Activated CD4-positive, alpha-beta T cell treated with anti-CD3 and anti-CD28 coated beads, Interleukin-2, amount 10 ng/mL, durations not matched to agents 7 days and 5 days (primary cell): ENCODE measurements at regions not wholly inside any gene's neighbourhood (a gene's known extent, or its start where the extent isn't known, plus 50 kb on each side); places are given as distances from the start of the nearest gene placed in this dataset.

Source experiments
- CTCF ChIA-PET: fragments of 350-600 bp; sonication (Branson Sonifier 250); formaldehyde crosslinking; loops from one replicate; lab custom pipeline; 2021; ENCODE audit warnings: antibody characterized with exemption; lab: Charles Lee
- POLR2A ChIA-PET: fragments of 350-600 bp; sonication (Branson Sonifier 250); formaldehyde crosslinking; loops from one replicate; lab custom pipeline; 2021; ENCODE audit warnings: antibody characterized with exemption; lab: Charles Lee
- DNase-seq: peaks from one replicate; pipeline ENCODE4 v3.0.0-alpha.2; 2020
- H3K27ac Mint-ChIP-seq: one replicate; pipeline ENCODE4 v1.8.0; 2021; ENCODE audit warnings: mild to moderate bottlenecking, moderate library complexity, mixed read lengths
- H3K27me3 Mint-ChIP-seq: one replicate; pipeline ENCODE4 v1.8.0; 2021; ENCODE audit warnings: mixed read lengths
- H3K36me3 Mint-ChIP-seq: one replicate; pipeline ENCODE4 v1.8.0; 2021; ENCODE audit warnings: low read depth, mixed read lengths
- H3K4me1 Mint-ChIP-seq: one replicate; pipeline ENCODE4 v1.8.0; 2021; ENCODE audit warnings: mixed read lengths
- H3K4me3 Mint-ChIP-seq: one replicate; pipeline ENCODE4 v1.8.0; 2021; ENCODE audit warnings: mild to moderate bottlenecking, moderate library complexity, mixed read lengths
- H3K9me3 Mint-ChIP-seq: one replicate; pipeline ENCODE4 v1.8.0; 2021; ENCODE audit warnings: mixed read lengths

- Mint-ChIP-seq H3K27me3 (no peaks in the 10 kb centered on the region), H3K9me3 (no peaks in the 10 kb centered on the region), H3K4me1 (no peaks in the 10 kb centered on the region), H3K4me3 (no peak overlapping the region), H3K36me3 (no peaks in the 10 kb centered on the region), H3K27ac (no peak overlapping the region)
- DNase-seq = no peak
- POLR2A ChIA-PET = no interaction called here
- CTCF ChIA-PET = no interaction called here
Measured at GRCh38 chr10:83287374-83287773, 851.9 kb upstream of the GHITM start.

GRCh38 chr10:83289373-83289772, 849.9 kb upstream of the GHITM start:
- H3K27me3 Mint-ChIP-seq = no peaks in the 10 kb centered on the region
- CTCF ChIA-PET = no interaction called here
- DNase-seq = no peak
- H3K4me3 Mint-ChIP-seq = no peak overlapping the region
- H3K4me1 Mint-ChIP-seq = no peaks in the 10 kb centered on the region
- no peak overlapping the region for H3K27ac Mint-ChIP-seq
- POLR2A ChIA-PET = no interaction called here
- H3K36me3 Mint-ChIP-seq = no peaks in the 10 kb centered on the region
- H3K9me3 Mint-ChIP-seq = peaks cover 3% of the 10 kb centered on the region

- ChIA-PET CTCF (no interaction called here), POLR2A (no interaction called here)
- peaks cover 3% of the 10 kb centered on the region for H3K9me3 Mint-ChIP-seq
- no peak for DNase-seq
- H3K4me3 Mint-ChIP-seq = no peak overlapping the region
- H3K27me3 Mint-ChIP-seq = no peaks in the 10 kb centered on the region
- no peaks in the 10 kb centered on the region for H3K4me1 Mint-ChIP-seq
- no peak overlapping the region for H3K27ac Mint-ChIP-seq
- H3K36me3 Mint-ChIP-seq = no peaks in the 10 kb centered on the region
Measured at GRCh38 chr10:83289948-83290347, 849.4 kb upstream of the GHITM start.

GRCh38 chr10:83301732-83302131, 837.6 kb upstream of the GHITM start:
- ChIA-PET CTCF (interaction anchor here (0.7 kb wide), 1 partner anchor 55 kb away, joined by 3 read pairs; no protein-coding TSS in a partner anchor), POLR2A (no interaction called here)
- H3K36me3 Mint-ChIP-seq = no peaks in the 10 kb centered on the region
- no peaks in the 10 kb centered on the region for H3K9me3 Mint-ChIP-seq
- H3K4me1 Mint-ChIP-seq = no peaks in the 10 kb centered on the region
- H3K4me3 Mint-ChIP-seq = no peak overlapping the region
- no peak for DNase-seq
- H3K27me3 Mint-ChIP-seq = no peaks in the 10 kb centered on the region
- H3K27ac Mint-ChIP-seq = no peak overlapping the region

- CTCF ChIA-PET = no interaction called here
- POLR2A ChIA-PET = no interaction called here
- H3K9me3 Mint-ChIP-seq = no peaks in the 10 kb centered on the region
- H3K4me3 Mint-ChIP-seq = no peak overlapping the region
- H3K4me1 Mint-ChIP-seq = no peaks in the 10 kb centered on the region
- no peak for DNase-seq
- no peaks in the 10 kb centered on the region for H3K27me3 Mint-ChIP-seq
- no peaks in the 10 kb centered on the region for H3K36me3 Mint-ChIP-seq
- H3K27ac Mint-ChIP-seq = no peak overlapping the region
Measured at GRCh38 chr10:83302623-83303022, 836.7 kb upstream of the GHITM start.

- ChIA-PET CTCF (no interaction called here), POLR2A (no interaction called here)
- H3K4me3 Mint-ChIP-seq = no peak overlapping the region
- H3K36me3 Mint-ChIP-seq = no peaks in the 10 kb centered on the region
- no peak for DNase-seq
- no peak overlapping the region for H3K27ac Mint-ChIP-seq
- H3K27me3 Mint-ChIP-seq = no peaks in the 10 kb centered on the region
- H3K9me3 Mint-ChIP-seq = peaks cover 11% of the 10 kb centered on the region
- no peaks in the 10 kb centered on the region for H3K4me1 Mint-ChIP-seq
Measured at GRCh38 chr10:83310688-83311087, 828.6 kb upstream of the GHITM start.

- CTCF ChIA-PET = no interaction called here
- H3K27me3 Mint-ChIP-seq = no peaks in the 10 kb centered on the region
- no peak overlapping the region for H3K4me3 Mint-ChIP-seq
- peaks cover 17% of the 10 kb centered on the region for H3K9me3 Mint-ChIP-seq
- POLR2A ChIA-PET = no interaction called here
- H3K4me1 Mint-ChIP-seq = no peaks in the 10 kb centered on the region
- no peaks in the 10 kb centered on the region for H3K36me3 Mint-ChIP-seq
- no peak overlapping the region for H3K27ac Mint-ChIP-seq
- no peak for DNase-seq
Measured at GRCh38 chr10:83312570-83312969, 826.7 kb upstream of the GHITM start.

- Mint-ChIP-seq H3K4me3 (no peak overlapping the region), H3K27ac (no peak overlapping the region), H3K9me3 (peaks cover 6% of the 10 kb centered on the region), H3K4me1 (no peaks in the 10 kb centered on the region), H3K27me3 (no peaks in the 10 kb centered on the region), H3K36me3 (no peaks in the 10 kb centered on the region)
- ChIA-PET POLR2A (no interaction called here), CTCF (no interaction called here)
- DNase-seq = no peak
Measured at GRCh38 chr10:83332690-83333089, 806.6 kb upstream of the GHITM start.

- Mint-ChIP-seq H3K9me3 (peaks cover 10% of the 10 kb centered on the region), H3K27me3 (no peaks in the 10 kb centered on the region), H3K36me3 (no peaks in the 10 kb centered on the region), H3K27ac (no peak overlapping the region), H3K4me3 (no peak overlapping the region), H3K4me1 (no peaks in the 10 kb centered on the region)
- ChIA-PET POLR2A (no interaction called here), CTCF (no interaction called here)
- DNase-seq = no peak
Measured at GRCh38 chr10:83333566-83333965, 805.7 kb upstream of the GHITM start.

GRCh38 chr10:83343676-83344075, 795.6 kb upstream of the GHITM start:
- no peak overlapping the region for H3K4me3 Mint-ChIP-seq
- POLR2A ChIA-PET = interaction anchor here (0.6 kb wide), 1 partner anchor 68 kb away, joined by 4 read pairs; no protein-coding TSS in a partner anchor
- peaks cover 10% of the 10 kb centered on the region for H3K9me3 Mint-ChIP-seq
- no peak for DNase-seq
- CTCF ChIA-PET = no interaction called here
- H3K4me1 Mint-ChIP-seq = no peaks in the 10 kb centered on the region
- H3K27ac Mint-ChIP-seq = no peak overlapping the region
- no peaks in the 10 kb centered on the region for H3K36me3 Mint-ChIP-seq
- no peaks in the 10 kb centered on the region for H3K27me3 Mint-ChIP-seq

- no peaks in the 10 kb centered on the region for H3K9me3 Mint-ChIP-seq
Measured at GRCh38 chr10:83346266-83346910, 792.9 kb upstream of the GHITM start.

GRCh38 chr10:83352588-83352987, 786.7 kb upstream of the GHITM start:
- Mint-ChIP-seq H3K36me3 (no peaks in the 10 kb centered on the region), H3K4me3 (no peak overlapping the region), H3K27me3 (no peaks in the 10 kb centered on the region), H3K27ac (no peak overlapping the region), H3K4me1 (no peaks in the 10 kb centered on the region), H3K9me3 (peaks cover 3% of the 10 kb centered on the region)
- no peak for DNase-seq
- ChIA-PET POLR2A (no interaction called here), CTCF (no interaction called here)

More at GRCh38 chr10:83346266-83346910, 792.9 kb upstream of the GHITM start:
- Mint-ChIP-seq H3K27ac (no peak overlapping the region), H3K27me3 (no peaks in the 10 kb centered on the region), H3K4me1 (no peaks in the 10 kb centered on the region), H3K36me3 (no peaks in the 10 kb centered on the region), H3K4me3 (no peak overlapping the region)
- POLR2A ChIA-PET = no interaction called here
- CTCF ChIA-PET = no interaction called here
- no peak for DNase-seq

GRCh38 chr10:83354456-83354855, 784.9 kb upstream of the GHITM start:
- no peaks in the 10 kb centered on the region for H3K36me3 Mint-ChIP-seq
- ChIA-PET POLR2A (no interaction called here), CTCF (no interaction called here)
- no peak overlapping the region for H3K4me3 Mint-ChIP-seq
- no peaks in the 10 kb centered on the region for H3K27me3 Mint-ChIP-seq
- H3K4me1 Mint-ChIP-seq = no peaks in the 10 kb centered on the region
- DNase-seq = no peak
- peaks cover 3% of the 10 kb centered on the region for H3K9me3 Mint-ChIP-seq
- no peak overlapping the region for H3K27ac Mint-ChIP-seq

GRCh38 chr10:83357004-83357403, 782.3 kb upstream of the GHITM start:
- ChIA-PET CTCF (no interaction called here), POLR2A (no interaction called here)
- Mint-ChIP-seq H3K27me3 (no peaks in the 10 kb centered on the region), H3K9me3 (peaks cover 6% of the 10 kb centered on the region), H3K27ac (no peak overlapping the region), H3K36me3 (no peaks in the 10 kb centered on the region), H3K4me1 (no peaks in the 10 kb centered on the region), H3K4me3 (no peak overlapping the region)
- DNase-seq = no peak
